SW480 (cell line): ENCODE measurements at regions not wholly inside any gene's neighbourhood (a gene's known extent, or its start where the extent isn't known, plus 50 kb on each side); places are given as distances from the start of the nearest gene placed in this dataset.
A peak's percentile ranks its signal among the peaks of the same experiment; 100 is the strongest.

Experiments
- DNase-seq: peaks from one replicate; pipeline ENCODE4 v3.0.0-alpha.2; 2016; ENCODE audit warnings: low spot score

DNA sequence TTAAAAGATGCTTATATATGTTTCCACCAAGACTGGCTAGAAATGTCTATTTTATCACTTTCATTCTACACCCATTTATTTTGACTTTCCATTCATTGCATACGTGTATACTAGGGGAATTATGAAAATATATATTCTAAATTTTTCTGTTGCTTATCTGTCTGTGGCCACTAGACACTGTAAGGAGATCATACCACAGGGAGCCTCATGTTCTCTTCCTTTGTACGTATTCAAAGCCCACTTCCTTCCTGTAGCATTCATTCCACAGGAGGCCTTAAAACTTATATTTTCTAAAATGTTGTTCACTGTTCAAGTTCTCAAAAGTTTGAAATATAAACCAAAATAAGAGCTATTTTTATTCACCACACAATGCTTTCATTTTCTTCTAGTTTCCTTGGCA is 1848.9 kb upstream of the TENM3 start:
- no peak for DNase-seq

DNA sequence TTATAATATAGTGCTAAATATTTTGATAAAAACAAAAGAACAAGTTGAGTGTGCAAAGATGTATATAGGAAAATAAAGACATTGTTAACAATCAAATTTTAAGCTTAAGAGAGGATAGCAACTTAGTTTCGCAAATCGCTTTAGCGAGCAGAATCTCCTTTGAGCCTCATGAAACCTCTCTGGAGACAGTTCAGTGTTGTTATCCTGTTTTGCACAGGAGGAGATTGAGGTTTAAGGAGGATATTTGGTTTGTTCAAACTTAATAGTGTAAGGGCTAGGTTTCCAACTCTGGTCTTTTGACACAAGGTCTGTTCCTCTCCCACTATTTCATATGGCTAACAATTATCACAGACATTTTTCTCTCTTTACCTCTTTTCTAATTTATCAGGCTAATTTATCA is 1848.5 kb upstream of the TENM3 start:
- no peak for DNase-seq

DNA sequence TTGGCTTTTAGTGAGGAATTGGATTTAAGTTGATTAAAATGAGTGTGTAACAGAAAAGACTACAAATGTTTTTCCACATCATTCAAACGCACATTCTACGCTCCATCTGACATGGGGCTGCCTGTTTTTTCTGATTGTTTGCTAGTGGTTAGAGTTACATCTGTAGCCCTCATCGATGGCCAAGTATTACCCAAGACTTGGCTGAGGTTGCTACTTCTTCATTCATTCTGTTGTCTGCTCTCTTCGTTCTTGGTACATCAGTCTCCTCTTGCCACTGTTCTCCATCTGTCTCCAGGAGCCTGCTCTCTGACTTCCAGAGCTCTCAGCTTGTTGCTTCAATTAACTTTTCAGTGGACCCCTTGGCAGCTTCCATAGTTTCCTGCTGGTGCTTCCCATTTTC is 1844.6 kb upstream of the TENM3 start:
- no peak for DNase-seq

DNA sequence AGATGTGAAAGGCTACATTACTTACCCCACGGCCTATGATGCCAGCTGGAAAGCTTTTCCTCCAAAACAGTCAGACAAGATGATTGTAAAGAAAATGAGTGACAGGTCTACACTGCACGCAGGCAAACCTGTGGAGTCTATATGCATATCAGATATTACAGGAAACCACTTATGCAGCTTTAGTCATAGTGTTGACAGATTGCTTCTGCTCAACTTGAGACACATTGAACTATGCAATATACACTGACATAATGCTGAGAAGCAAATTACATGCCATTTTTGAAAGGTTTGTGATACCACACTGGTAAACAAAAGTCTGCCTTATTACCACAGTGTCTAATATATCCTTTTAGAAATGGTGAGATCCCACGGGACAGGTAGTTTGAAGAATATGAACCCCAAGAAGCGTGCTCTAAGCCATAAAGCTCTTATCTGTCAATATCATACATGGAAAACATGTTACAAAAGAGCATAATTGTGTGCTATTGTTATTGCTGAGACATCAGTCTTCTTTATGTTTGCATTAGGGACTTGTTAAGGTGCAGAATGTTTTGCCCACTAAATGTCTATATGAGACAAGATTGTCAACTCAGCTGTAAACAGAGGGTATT is 1835.8 kb upstream of the TENM3 start:
- DNase-seq, result no peak

DNA sequence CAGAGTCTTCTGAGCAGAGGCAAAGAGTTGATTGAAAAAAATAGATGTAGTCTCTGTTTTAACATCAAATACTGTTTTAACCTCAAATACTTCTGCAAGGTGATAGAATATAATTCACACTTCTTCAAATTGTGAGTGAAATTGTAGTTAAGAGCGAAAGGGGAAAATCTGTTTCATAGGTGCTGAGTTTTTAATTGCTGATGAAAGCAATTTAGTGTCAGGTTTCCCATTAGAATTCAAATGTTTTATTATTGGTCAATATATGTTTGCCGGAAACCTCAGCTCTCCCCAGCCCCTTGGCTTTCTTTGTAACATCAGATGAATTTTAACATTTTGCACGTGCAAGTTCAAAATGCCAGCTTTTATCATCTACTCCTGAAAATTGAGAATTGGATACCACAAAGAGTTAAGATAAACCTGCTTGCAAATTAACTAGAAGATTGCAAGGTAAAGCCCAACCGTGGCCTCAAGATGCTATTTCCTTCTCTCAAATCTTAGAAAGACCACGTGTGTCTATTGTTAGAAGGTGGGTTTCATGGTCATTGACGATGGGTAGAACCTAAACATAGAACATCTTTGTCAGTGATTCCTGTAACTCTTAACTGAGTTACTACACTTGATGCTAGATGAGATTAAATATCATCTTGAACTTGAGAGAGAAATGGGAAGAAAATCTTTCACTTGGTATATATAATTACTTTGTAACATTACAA is 1824.2 kb upstream of the TENM3 start:
- no peak for DNase-seq

DNA sequence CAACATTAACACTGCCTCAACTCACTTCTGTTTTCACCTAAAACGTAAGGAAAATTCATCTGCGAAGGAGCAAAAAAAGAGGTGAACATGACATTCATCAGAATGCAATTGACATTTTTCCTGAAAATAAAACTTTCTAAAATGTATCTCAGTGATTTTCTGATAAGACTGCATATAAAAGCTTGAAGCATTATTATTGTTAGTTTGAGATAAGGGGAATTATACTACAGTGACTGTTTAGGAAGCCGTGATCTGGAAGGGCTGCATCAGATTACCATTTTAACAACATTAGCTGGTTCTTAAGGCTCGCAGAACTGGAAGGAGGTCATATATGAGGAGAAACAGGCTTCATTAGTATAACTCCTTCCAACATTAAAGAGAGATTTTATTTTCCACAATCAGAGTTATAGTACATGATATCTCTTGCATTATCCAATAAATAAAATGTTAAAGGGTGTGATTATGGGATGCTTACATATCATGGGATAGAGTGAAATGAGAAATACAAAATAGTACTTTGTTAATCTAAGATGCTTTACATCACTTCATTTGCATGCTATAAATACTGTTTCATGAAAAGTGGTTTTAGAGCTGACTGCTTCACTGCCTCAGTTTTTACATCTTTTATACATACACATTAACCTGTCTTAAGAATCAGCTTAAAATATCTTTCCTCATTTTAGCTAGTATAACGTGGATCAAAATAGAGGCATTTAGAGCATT is 1820.1 kb upstream of the TENM3 start:
- no peak for DNase-seq

DNA sequence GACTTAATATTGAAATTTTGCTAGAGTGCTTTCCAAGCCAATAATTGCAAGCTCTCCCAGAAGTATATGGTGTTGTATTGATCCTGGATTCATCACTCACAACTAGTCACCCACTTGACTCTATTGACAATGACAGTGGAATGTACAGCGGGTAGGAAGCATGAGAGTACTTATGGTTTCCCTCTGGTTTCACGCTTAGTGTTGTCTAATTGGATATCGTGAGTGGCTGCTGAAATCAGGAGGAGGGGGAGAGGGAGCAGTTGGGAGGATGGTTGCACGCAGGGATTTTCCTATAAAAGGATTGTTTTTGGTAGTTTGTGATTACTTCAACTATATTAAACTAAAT is 1819.5 kb upstream of the TENM3 start:
- no peak for DNase-seq

DNA sequence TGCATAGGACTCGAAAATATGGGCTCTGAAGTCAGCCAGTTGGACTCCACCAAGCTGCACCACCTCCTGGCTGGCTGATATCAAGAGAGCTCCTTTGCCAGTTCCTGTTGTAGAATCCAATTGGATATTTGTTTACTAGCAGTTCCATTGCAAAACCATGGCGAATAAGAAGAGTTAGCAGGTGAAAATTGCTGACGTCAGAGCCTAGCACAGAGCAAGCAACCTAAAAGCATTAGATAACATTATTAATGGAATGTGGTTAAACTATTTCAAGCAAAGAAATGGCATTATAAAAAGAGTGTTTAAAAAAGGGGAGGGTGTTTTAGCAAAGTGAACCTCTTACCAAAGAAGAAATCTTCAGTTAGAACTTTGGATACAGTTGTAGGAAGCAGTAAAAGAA is 1816.3 kb upstream of the TENM3 start:
- DNase-seq, result no peak

DNA sequence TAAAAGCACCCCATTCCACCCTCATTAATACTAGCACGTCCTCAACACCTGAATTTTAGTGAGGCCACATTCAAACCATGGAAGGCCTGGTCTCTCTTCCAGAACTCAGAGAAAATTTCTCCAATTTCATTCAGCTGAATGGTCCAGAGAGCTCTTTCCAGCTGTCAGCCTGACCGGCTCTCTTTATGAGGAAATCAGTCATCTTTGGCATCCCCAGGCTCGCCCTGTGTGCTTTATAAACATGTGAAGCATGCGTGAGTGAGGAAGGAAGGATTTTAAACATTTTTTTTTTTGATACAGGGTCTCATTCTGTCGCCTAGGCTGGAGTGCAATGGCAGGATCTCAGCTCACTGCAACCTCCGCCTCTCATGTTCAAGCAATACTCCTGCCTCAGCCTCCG is 1812.9 kb upstream of the TENM3 start:
- DNase-seq, result no peak

DNA sequence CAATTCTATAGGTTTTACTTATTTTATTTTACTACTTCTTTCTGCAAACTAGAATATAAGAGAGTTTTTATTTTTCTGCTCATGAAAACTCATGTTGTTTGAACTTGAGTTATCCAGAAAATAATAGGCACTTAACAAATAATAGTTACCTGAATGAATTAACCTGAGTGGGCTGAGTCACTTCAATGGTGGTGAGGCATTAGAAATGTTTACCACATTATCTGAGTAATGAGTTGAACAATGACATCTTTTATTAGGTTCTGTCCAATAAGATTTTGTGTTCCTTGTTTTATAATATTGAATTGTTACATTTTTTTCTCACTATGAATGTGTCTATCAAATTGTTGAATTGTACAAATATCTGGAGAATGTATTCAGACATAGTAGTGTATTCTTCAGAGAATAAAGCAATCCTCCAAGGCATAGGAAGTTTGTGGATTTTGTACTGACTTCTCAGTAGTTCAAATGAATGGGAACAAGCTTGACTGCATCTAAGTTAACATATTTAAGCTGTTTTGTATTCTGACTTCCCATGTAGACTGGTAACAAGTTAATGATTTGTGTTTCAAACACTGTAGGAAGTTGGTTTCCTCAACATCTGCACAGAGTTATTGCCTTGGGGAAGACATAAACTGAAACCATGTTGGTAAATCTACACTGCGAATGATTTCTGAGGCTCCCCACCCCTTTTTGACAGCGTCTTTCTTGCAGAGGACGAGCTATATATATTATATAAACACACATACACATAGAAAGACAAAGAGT is 1808.9 kb upstream of the TENM3 start:
- peak; percentile 9 for DNase-seq

DNA sequence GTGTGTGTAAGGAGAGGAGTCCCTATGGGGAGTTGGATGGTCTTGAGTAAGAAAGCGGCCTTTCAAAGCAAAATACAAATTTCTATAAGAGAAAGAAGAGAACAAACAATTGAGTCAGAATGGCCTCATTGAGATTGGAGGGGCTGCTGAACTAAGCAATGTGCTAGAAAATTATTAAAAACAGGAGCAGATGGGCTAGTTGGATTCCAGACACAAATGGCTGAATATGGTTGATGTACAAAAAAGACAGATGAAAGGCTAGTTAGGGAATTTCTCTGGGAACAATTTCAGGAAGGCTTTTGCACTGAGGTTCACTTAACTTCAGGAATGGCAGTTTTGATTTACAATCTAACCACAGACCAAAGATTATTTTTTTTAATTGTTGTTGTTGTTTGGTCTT is 1806.8 kb upstream of the TENM3 start:
- no peak for DNase-seq

DNA sequence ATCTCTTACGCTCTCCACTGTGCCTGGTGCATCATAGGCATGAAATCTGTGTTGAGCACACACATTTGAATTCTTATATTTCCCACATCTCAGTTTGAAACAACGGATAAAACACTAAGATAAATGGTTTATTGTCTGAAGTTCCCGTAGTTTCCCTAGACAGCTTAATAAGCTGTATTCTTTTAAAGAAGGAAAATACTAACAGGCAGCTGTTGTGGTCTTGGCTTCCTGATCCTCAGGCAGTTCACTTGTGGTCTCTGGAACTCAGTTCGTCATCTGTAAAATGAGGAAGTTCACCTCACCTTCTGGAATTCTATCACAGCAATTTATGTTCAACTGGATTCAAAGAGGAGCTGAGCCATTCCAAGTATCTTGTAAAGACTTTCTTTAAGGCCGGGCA is 1805.6 kb upstream of the TENM3 start:
- DNase-seq, result no peak

DNA sequence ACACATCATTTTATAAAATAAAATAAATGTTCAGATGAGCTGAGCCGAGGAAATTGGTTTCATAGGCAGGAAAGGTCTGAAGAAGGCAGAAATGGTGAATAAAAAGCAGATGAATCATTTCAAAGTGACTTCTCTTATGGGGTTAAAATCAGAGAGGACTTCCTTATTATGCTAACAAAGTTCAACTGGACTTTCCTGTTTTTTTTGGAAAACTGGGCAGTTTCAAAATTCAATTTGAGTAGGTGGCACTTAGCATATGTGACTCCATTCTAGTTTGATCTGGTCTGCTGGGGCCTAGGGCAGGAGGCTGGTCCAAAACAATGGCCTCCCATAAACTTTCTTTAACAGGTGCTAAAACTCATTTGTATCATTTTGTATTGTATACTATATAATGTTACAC is 1794.9 kb upstream of the TENM3 start:
- DNase-seq, result no peak

DNA sequence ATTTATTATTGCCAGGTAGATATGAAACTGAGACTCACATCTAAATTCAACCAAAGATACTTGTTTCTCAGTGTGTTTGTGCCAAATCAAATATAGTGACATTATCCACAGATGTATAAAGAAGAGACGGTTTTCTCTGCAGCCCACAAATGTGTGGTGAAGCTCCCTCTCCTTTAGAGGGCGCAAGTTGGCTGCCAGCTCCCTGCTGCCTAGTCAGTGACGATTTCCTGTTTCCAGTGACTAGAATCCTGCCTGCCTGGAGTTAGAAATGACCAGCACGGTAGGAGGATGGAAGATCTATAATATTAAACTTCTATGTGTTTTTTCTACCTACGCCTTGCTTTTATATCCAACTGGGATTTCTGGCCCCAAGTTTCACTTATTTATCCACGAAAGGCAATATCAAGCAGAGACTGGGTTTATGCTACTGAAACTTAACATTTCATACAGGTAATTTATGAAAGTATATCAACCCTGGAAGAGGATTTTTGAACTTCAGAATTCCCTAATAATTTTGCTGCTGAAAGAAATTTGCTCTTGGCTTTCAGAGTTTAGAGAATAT is 1793.7 kb upstream of the TENM3 start:
- peak; percentile 18 for DNase-seq

DNA sequence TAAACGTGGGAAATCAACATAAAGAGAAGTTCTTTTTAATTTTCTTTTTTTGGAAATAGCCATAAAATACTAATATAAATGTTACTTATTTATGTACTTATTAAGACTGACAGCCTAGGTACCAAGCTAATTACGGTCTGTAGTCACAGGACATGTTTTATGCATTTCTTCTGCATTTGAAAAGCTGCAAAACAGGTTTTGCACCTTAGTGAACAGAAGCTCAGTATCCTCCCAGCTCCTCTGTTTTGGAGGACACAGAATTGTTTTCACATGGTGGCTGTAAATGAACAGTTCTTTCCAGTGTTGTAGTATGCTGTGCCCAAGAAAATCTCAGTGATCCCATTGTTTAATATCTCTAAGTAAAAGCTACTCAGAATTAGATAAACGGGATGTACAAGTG is 1788.0 kb upstream of the TENM3 start:
- DNase-seq, result no peak

DNA sequence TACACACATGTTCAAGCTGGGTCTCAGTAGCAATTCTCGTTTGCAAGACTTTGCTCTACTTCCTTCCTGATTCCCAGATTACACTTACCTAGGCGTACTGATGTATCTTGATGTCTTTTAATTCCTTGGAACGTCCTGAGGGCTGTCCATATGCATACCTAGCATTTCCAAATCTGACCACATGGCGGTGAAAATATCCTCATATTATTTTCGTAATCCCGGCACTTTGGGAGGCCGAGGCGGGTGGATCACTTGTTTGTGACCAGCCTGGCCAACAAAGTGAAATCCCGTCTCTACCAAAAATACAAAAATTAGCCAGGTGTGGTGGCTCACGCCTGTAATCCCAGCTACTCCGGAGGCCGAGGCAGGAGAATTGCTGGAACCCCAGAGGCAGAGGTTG is 1786.3 kb upstream of the TENM3 start:
- DNase-seq, result no peak

DNA sequence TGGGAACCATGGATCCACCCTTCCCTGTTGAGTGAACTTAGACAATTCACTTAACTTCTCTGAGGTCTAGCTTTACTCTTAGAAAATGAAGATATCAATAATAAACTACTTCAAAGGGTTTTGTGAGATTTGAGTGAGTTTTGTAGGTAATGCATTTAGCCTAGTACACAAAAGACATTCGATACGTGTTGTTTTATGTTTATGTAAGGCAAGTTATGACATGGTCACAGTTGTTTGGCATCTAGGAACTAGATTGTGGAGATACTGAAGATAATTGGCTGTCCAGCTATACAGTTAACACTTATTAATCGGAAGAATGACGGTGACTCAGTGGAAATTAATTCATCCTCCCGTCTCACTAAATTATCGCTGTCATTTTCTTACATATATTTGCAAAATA is 1781.1 kb upstream of the TENM3 start:
- DNase-seq, result no peak

DNA sequence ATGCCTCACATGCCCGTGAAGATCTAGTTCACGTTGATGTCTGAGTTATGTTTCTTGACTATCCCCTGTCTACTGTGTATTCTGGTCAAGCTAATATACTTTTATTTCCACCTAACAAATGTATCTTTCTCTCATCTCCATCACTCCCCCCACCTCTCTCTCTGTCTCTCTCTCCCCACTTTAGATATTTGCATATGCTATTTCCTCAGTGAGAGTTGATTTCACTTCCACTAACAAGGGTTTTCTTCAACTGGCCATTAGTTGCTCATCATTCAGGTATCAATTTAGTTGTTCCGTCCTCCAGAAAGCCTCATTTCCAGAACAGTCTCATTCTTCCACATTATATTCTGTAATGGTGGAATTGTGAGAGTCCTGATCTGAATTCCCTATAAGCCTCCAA is 1777.8 kb upstream of the TENM3 start:
- DNase-seq, result no peak

DNA sequence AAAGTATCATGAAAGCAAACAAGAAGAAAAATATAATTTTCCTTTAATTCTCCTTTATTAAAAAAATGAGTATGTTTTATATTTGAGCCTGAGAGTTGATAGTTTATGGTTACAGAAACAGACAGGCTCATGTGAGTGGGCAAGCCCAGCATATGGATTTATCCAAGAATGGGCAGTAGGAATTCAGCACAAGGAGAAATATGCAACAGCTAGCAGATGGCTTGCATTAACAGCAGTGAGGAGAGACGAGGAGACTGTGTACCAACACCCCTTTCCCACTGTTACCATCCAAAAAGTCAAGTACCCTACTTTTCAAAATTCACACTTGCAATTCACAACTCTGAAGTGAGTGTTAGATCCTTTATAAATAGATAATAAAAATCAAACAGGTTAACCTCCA is 1760.2 kb upstream of the TENM3 start:
- DNase-seq, result no peak

DNA sequence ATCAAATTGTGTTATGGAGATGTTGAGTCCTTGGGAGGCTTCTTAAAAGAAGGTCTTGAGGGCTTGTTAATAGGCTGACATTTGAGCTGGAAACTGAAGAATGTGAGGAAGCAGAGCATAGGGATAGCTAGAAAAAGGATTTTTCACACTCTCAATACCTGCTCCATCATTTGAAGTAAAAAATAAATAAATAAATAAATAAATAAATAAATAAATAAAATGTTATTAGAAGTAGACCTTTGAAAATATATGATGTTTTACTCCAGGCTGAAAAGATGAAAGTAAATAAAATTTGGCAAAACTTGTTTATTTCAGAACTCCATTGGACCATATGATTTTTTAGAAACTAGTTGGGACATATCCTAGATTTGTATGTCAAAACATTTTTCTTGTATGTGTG is 1757.8 kb upstream of the TENM3 start:
- no peak for DNase-seq

DNA sequence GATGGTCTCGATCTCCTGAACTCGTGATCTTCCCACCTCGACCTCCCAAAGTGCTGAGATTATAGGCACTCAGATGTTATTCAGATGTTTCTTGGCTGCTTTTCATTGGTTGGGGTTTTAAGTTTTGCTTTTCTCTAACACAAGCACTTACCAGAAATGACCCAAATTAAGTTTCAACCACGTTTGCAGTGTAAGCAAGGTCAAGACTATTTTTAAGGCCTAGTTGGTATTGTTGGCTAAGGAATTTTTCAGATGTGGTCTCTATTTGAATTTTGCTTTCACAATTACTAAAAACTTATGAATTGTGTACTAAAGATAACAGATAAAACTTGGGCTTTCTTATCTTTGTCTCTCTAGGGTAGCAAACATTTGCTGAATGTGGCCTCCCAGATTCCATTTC is 1756.9 kb upstream of the TENM3 start:
- DNase-seq, result no peak

DNA sequence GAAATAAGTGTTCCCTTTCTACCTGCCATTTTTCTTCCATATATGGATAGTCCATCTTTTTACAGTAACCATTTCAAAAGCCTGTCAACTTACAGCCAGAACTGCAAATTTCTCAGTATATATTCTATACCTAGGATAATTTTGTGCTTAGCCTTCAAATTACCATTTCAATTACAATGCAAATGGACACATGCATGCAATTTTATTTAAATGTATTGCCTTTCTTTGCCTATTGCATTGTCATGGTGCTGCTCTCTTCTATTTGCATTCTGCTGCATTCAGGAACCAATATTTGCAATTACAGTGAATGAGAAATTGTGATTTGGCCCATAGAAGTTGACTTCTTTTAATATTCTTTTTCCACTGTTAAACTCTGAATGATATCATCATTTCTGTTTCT is 1753.4 kb upstream of the TENM3 start:
- no peak for DNase-seq

DNA sequence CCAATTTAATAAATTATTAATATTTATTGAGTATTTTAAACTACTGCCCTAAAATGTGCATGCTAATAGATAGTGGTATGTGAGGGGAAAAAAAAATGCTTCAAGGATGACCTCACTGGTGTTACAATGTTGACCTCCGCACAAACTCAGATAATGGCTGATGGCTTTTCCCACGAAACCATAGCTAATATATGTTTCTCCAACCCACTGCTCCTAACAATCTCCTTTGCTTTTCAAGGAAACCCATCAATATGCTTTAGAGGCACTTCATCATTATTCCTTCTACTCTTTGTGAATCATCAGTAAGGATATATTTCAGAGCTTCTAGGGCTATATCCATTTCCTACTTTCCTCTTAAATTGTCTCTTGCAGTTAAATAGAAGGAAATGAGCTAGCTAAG is 1752.0 kb upstream of the TENM3 start:
- no peak for DNase-seq
